Body of pancreas (tissue), 4 donors: ENCODE measurements at regions not wholly inside any gene's neighbourhood (a gene's known extent, or its start where the extent isn't known, plus 50 kb on each side); places are given as distances from the start of the nearest gene placed in this dataset.

Experiments
- ATAC-seq: fragments of 150-250 bp; one replicate; pipeline ENCODE4 v1.9.1; 2016
- DNase-seq, 4 donors: peaks; one replicate each; pipeline ENCODE4 v3.0.0-alpha.2; 2019
- H3K27ac ChIP-seq, 4 donors: fragments of 200-600 bp; sonication (generic); 1 replicate in 3 of 4; 2 replicates in 1 of 4; pipeline versions ENCODE4 v1.5.1 to v1.6.1; 2016 to 2019; ENCODE audit warnings: mild to moderate bottlenecking in 1 of 4, mixed read lengths in 1 of 4, moderate library complexity in 1 of 4
- H3K27me3 ChIP-seq, 2 donors: fragments of 200-600 bp; sonication (generic); one replicate each; pipeline ENCODE4 v1.6.0; 2016; ENCODE audit warnings: mild to moderate bottlenecking in 1 of 2
- H3K36me3 ChIP-seq, 2 donors: fragments of 200-600 bp; sonication (generic); replicated peaks in 1 of 2; 2 replicates each; pipeline ENCODE4 v1.5.1; 2016; ENCODE audit warnings: low read depth in 2 of 2; ENCODE audit not compliant: insufficient read depth in 1 of 2
- H3K4me1 ChIP-seq: fragments of 200-600 bp; sonication (generic); one replicate; pipeline ENCODE4 v1.6.0; 2016
- H3K4me3 ChIP-seq, 2 donors: fragments of 200-600 bp; sonication (generic); 1 replicate in 1 of 2; 2 replicates in 1 of 2; pipeline ENCODE4 v1.5.1; 2016 to 2019
- H3K9me3 ChIP-seq, 3 donors: fragments of 200-600 bp; sonication (generic); 1 replicate in 2 of 3; 2 replicates in 1 of 3; pipeline ENCODE4 v1.5.1; 2016
- CTCF ChIP-seq, 7 experiments: fragments of 450-650 bp in 4 of 7; fragments of 200-600 bp in 3 of 7; sonication (generic) in 3 of 7; IDR thresholded peaks; one replicate each; pipeline ENCODE4 v1.5.1; 2016 to 2019; ENCODE audit warnings: antibody characterized with exemption in 7 of 7
- POLR2A ChIP-seq, 3 donors: fragments of 450-650 bp; IDR thresholded peaks; one replicate each; pipeline ENCODE4 v1.6.1; 2016; ENCODE audit warnings: antibody characterized with exemption in 3 of 3, mild to moderate bottlenecking in 2 of 3
- WGBS, 2 donors: methylation state at CpG; one replicate each; pipeline ENCODE4 v1.1.5; 2017; 5-methylcytosine and 5-hydroxymethylcytosine counted together
- intact Hi-C: fragments of 100-400 bp; cut with DNase I; formaldehyde crosslinking; loops from one replicate; pipeline ENCODE4 v1.15.1; 2023

GRCh38 chr2:146561996-146562395, 1282.8 kb upstream of the ACVR2A start:
- Histone ChIP-seq H3K4me1 (no peaks in the 10 kb centered on the region), H3K27me3 (no peaks in the 10 kb centered on the region), H3K27ac (no peak overlapping the region), H3K4me3 (no peak overlapping the region), H3K36me3 (no peaks in the 10 kb centered on the region), H3K9me3 (no peaks in the 10 kb centered on the region)
- ATAC-seq: no peak
- intact Hi-C loops: no loop called here
- TF ChIP-seq CTCF (IDR thresholded peaks at IDR 0.05): no peak
- no peak for TF ChIP-seq POLR2A (IDR thresholded peaks at IDR 0.05)
- DNase-seq: no peak
- 89 to 96% methylated on average over 1 of the region's 1 CpG for WGBS, 2 donors

DNA sequence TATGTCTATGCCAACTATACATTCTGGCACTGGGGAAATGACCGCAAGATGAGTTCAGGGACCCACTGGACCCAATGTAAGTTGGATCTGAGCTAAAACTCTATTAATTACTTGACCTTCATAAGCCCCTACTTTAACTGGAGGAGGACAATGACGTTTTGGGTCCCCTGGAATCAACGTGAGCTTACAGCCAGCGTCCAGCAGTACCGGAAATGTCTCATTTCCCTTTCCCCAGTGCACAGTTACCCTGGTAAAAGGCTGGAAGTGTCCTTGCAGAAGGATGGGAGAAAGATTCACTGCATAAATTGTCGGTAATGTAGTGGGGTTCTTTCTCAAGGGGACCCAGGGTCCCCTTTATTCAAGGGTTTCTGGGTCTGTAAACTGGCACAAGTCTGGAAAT, 1297.6 kb upstream of the ACVR2A start:
- ATAC-seq: no peak
- WGBS, 2 donors: 78% methylated on average over 6 of the region's 6 CpGs
- H3K27me3 ChIP-seq: no peaks in the 10 kb centered on the region
- H3K27ac ChIP-seq: no peak overlapping the region
- no peak overlapping the region for H3K4me3 ChIP-seq
- no peaks in the 10 kb centered on the region for H3K36me3 ChIP-seq
- TF ChIP-seq POLR2A (IDR thresholded peaks at IDR 0.05) (no peak), CTCF (IDR thresholded peaks at IDR 0.05) (no peak)
- intact Hi-C loops: no loop called here
- no peaks in the 10 kb centered on the region for H3K4me1 ChIP-seq
- no peak for DNase-seq
- H3K9me3 ChIP-seq: no peaks in the 10 kb centered on the region

GRCh38 chr2:146544701-146545100, 1300.1 kb upstream of the ACVR2A start:
- H3K9me3 ChIP-seq: no peaks in the 10 kb centered on the region
- no peak for DNase-seq

GRCh38 chr2:146541896-146542295, 1302.9 kb upstream of the ACVR2A start:
- 71 to 92% methylated on average over 1 of the region's 1 CpG for WGBS, 2 donors
- intact Hi-C loops: no loop called here

More at GRCh38 chr2:146544701-146545100, 1300.1 kb upstream of the ACVR2A start:
- intact Hi-C loops: no loop called here
- Histone ChIP-seq H3K36me3 (no peaks in the 10 kb centered on the region), H3K27me3 (no peaks in the 10 kb centered on the region), H3K27ac (no peak overlapping the region), H3K4me1 (no peaks in the 10 kb centered on the region), H3K4me3 (no peak overlapping the region)
- 76 to 82% methylated on average over 5 of the region's 5 CpGs for WGBS, 2 donors
- TF ChIP-seq POLR2A (IDR thresholded peaks at IDR 0.05) (no peak), CTCF (IDR thresholded peaks at IDR 0.05) (no peak)
- no peak for ATAC-seq

More at GRCh38 chr2:146541896-146542295, 1302.9 kb upstream of the ACVR2A start:
- Histone ChIP-seq H3K4me3 (no peak overlapping the region), H3K36me3 (no peaks in the 10 kb centered on the region), H3K9me3 (no peaks in the 10 kb centered on the region), H3K27ac (no peak overlapping the region), H3K27me3 (no peaks in the 10 kb centered on the region), H3K4me1 (no peaks in the 10 kb centered on the region)
- ATAC-seq: no peak
- TF ChIP-seq POLR2A (IDR thresholded peaks at IDR 0.05) (no peak), CTCF (IDR thresholded peaks at IDR 0.05) (no peak)
- DNase-seq: no peak
